GM12878 (cell line): ENCODE measurements at regions not wholly inside any gene's neighbourhood (a gene's known extent, or its start where the extent isn't known, plus 50 kb on each side); places are given as distances from the start of the nearest gene placed in this dataset.
"Not testable (repeated sequence)": the region's sequence is repeated elsewhere in the genome, so short reads cannot be mapped to it uniquely, and the experiment has no call there.

Source experiments
- ATAC-seq: fragments of 200-7000 bp; cut with Tn5 transposase; 3 replicates; pipeline ENCODE4 v1.9.1; 2020; ENCODE audit warnings: mild to moderate bottlenecking, moderate library complexity
- BruUV-seq: library from RNA; stranded (reverse); fragments of 400-500 nt; replicated peaks from 2 replicates; lab custom pipeline; 2021; lab: Mats Ljungman, UMichigan
- CTCF ChIA-PET: fragments of 300-600 bp; sonication (Branson Sonifier 250); formaldehyde crosslinking; extraction: SDS; loops from one replicate; lab custom pipeline; 2021; ENCODE audit warnings: inconsistent platforms; lab: Yijun Ruan, JAX
- POLR2A ChIA-PET: fragments of 350-600 bp; formaldehyde crosslinking; extraction: SDS; loops from one replicate; lab custom pipeline; 2021; ENCODE audit warnings: inconsistent platforms; lab: Charles Lee
- RAD21 ChIA-PET: fragments of 300-600 bp; sonication (Branson Sonifier 250); formaldehyde crosslinking; loops from one replicate; lab custom pipeline; 2023; ENCODE audit warnings: antibody characterized with exemption; ENCODE audit not compliant: unreplicated experiment; lab: Charles Lee
- SMC1A ChIA-PET: fragments of 300-600 bp; sonication (Branson Sonifier 250); formaldehyde crosslinking; loops from one replicate; lab custom pipeline; 2023; ENCODE audit not compliant: unreplicated experiment, uncharacterized antibody; lab: Charles Lee
- DNase-seq: peaks from one replicate; pipeline ENCODE4 v3.0.0-alpha.2; 2011; ENCODE audit warnings: low read depth, low spot score
- FAIRE-seq: peaks from 3 replicates; lab custom pipeline; 2011; peaks lifted over from hg19 to GRCh38; lab: Jason Lieb, UNC
- H2AFZ ChIP-seq: 2 replicates; pipeline ENCODE4 v1.6.0; 2011; ENCODE audit warnings: low read depth, low read length, control low read depth; ENCODE audit not compliant: control insufficient read depth
- H3K27ac ChIP-seq: 2 replicates; pipeline ENCODE4 v1.5.1; 2011; ENCODE audit warnings: control low read depth; ENCODE audit not compliant: control insufficient read depth, insufficient read depth
- H3K27me3 ChIP-seq, 2 experiments: replicated peaks in 1 of 2; 2 replicates each; pipeline versions ENCODE4 v1.6.0 to v1.6.1; 2011; ENCODE audit warnings: low read length in 1 of 2; ENCODE audit not compliant: control insufficient read depth in 2 of 2, insufficient read depth in 2 of 2
- H3K36me3 ChIP-seq, 2 experiments: 2 replicates each; pipeline ENCODE4 v1.5.1; 2011; ENCODE audit warnings: low read length in 1 of 2; ENCODE audit not compliant: control insufficient read depth in 2 of 2, insufficient read depth in 2 of 2
- H3K4me1 ChIP-seq: 2 replicates; pipeline ENCODE4 v1.6.1; 2011; ENCODE audit warnings: mild to moderate bottlenecking, low read length, moderate library complexity, mixed read lengths; ENCODE audit not compliant: control insufficient read depth, insufficient read depth
- H3K4me2 ChIP-seq: 2 replicates; pipeline ENCODE4 v1.6.0; 2011; ENCODE audit warnings: control low read depth; ENCODE audit not compliant: control insufficient read depth, insufficient read depth
- H3K4me3 ChIP-seq: fragments of 200-600 bp; sonication (generic); 2 replicates; pipeline ENCODE4 v1.5.1; 2016
- H3K79me2 ChIP-seq: 2 replicates; pipeline ENCODE4 v1.6.0; 2011; ENCODE audit warnings: low read length; ENCODE audit not compliant: control insufficient read depth, insufficient read depth
- H3K9ac ChIP-seq: 2 replicates; pipeline ENCODE4 v1.8.0; 2011; ENCODE audit warnings: low read length, control low read depth, mixed read lengths; ENCODE audit not compliant: control insufficient read depth, insufficient read depth
- H3K9me3 ChIP-seq: replicated peaks from 3 replicates; pipeline ENCODE4 v1.5.1; 2011; ENCODE audit warnings: mild to moderate bottlenecking, low read length; ENCODE audit not compliant: control insufficient read depth, insufficient read depth
- H4K20me1 ChIP-seq: 2 replicates; pipeline ENCODE4 v1.6.0; 2011; ENCODE audit not compliant: control insufficient read depth, insufficient read depth
- BHLHE40 ChIP-seq, 2 experiments: fragments of 450-650 bp in 1 of 2; IDR thresholded peaks; 2 replicates each; pipeline ENCODE4 v1.6.1; 2011 to 2017; ENCODE audit warnings: low read depth in 2 of 2, borderline replicate concordance in 1 of 2, improper control_type of control experiment in 1 of 2, low read length in 1 of 2, mild to moderate bottlenecking in 1 of 2
- ELK1 ChIP-seq: IDR thresholded peaks from 2 replicates; pipeline ENCODE4 v1.6.1; 2012; ENCODE audit warnings: low read depth, low read length, improper control_type of control experiment
- FOXK2 ChIP-seq: fragments of 450-650 bp; IDR thresholded peaks from 2 replicates; pipeline ENCODE4 v1.6.1; 2017; ENCODE audit warnings: mild to moderate bottlenecking, moderate library complexity
- HCFC1 ChIP-seq: fragments of 150-350 bp; IDR thresholded peaks from 2 replicates; pipeline ENCODE4 v1.6.1; 2014; ENCODE audit warnings: low read length
- NFYB ChIP-seq: IDR thresholded peaks from 2 replicates; pipeline ENCODE4 v1.6.1; 2011; ENCODE audit warnings: low read depth, mild to moderate bottlenecking, low read length, improper control_type of control experiment, moderate library complexity; ENCODE audit not compliant: insufficient read depth
- PML ChIP-seq: IDR thresholded peaks from 2 replicates; pipeline ENCODE4 v1.6.1; 2012; ENCODE audit warnings: low read length, inconsistent platforms
- SMAD5 ChIP-seq: IDR thresholded peaks from 2 replicates; pipeline ENCODE4 v1.6.1; 2016; ENCODE audit warnings: antibody characterized with exemption, low read depth
- SRF ChIP-seq, 2 experiments: IDR thresholded peaks; 2 replicates each; pipeline ENCODE4 v1.6.1; 2011; ENCODE audit warnings: low read depth in 2 of 2, low read length in 2 of 2, mild to moderate bottlenecking in 1 of 2, moderate library complexity in 1 of 2
- STAT3 ChIP-seq: IDR thresholded peaks from 2 replicates; pipeline ENCODE4 v1.6.1; 2011; ENCODE audit warnings: low read depth, low read length, improper control_type of control experiment
- TAF1 ChIP-seq: IDR thresholded peaks from 2 replicates; pipeline ENCODE4 v1.6.1; 2011; ENCODE audit warnings: mild to moderate bottlenecking, low read depth, low read length, borderline replicate concordance
- ZNF24 ChIP-seq: fragments of 450-650 bp; IDR thresholded peaks from 2 replicates; pipeline ENCODE4 v1.6.1; 2017; ENCODE audit warnings: antibody characterized with exemption, mild to moderate bottlenecking
- ZZZ3 ChIP-seq: IDR thresholded peaks from 2 replicates; pipeline ENCODE4 v1.6.1; 2011; ENCODE audit warnings: low read depth; ENCODE audit not compliant: control insufficient read depth, insufficient read length
- WGBS: methylation state at CpG from one replicate; pipeline ENCODE4 v1.1.6; 2016; ENCODE audit warnings: low lambda C conversion rate; ENCODE audit not compliant: insufficient replicate concordance, insufficient coverage; ENCODE audit errors: missing lambda C conversion rate; 5-methylcytosine and 5-hydroxymethylcytosine counted together
- in situ Hi-C: fragments of 300-500 bp; cut with MboI; formaldehyde crosslinking; loops from 9 replicates; pipeline ENCODE4 v1.14.3; 2018; ENCODE audit warnings: mixed read lengths
- intact Hi-C: fragments of 100-400 bp; cut with micrococcal nuclease; formaldehyde crosslinking; loops from one replicate; pipeline ENCODE4 v1.14.2; 2022; ENCODE audit not compliant: unreplicated experiment

- in situ Hi-C loops, FAIRE-seq, POLR2A ChIA-PET, SMC1A ChIA-PET, H4K20me1 ChIP-seq, BruUV-seq, H3K27ac ChIP-seq, H3K79me2 ChIP-seq, H3K36me3 ChIP-seq, RAD21 ChIA-PET, CTCF ChIA-PET, H3K4me2 ChIP-seq, H3K9me3 ChIP-seq, H3K9ac ChIP-seq, H3K4me3 ChIP-seq, H3K4me1 ChIP-seq, H3K27me3 ChIP-seq, intact Hi-C loops, H2AFZ ChIP-seq, ATAC-seq, DNase-seq: not testable (repeated sequence)
- 90% methylated on average over 1 of the region's 1 CpG for WGBS
Observed at GRCh38 chr9:86475255-86475654, 121.0 kb upstream of the TUT7 start.

- no peaks in the 10 kb centered on the region for H3K79me2 ChIP-seq
- ChIA-PET POLR2A (no interaction called here), CTCF (no interaction called here), RAD21 (no interaction called here), SMC1A (no interaction called here)
- TF ChIP-seq BHLHE40 (IDR thresholded peaks at IDR 0.05; ENCODE audit: borderline replicate concordance in 1 of 2, low read depth in 2 of 2, low read length in 1 of 2) (no peak), ZZZ3 (no peak), SMAD5 (no peak), FOXK2 (no peak), STAT3 (no peak), ZNF24 (no peak), SRF (IDR thresholded peaks at IDR 0.05; ENCODE audit: low read depth in 2 of 2, low read length in 2 of 2) (no peak), HCFC1 (no peak), NFYB (no peak), PML (no peak), ELK1 (no peak), TAF1 (no peak)
- ATAC-seq (no peak), FAIRE-seq (no peak), DNase-seq (no peak)
- H3K9me3 ChIP-seq = no peaks in the 10 kb centered on the region
- no peaks in the 10 kb centered on the region for H3K27me3 ChIP-seq
- in situ Hi-C loops = no loop called here
- H4K20me1 ChIP-seq = no peaks in the 10 kb centered on the region
- no peak overlapping the region for H2AFZ ChIP-seq
- no peak overlapping the region for H3K9ac ChIP-seq
- no peak overlapping the region for H3K4me3 ChIP-seq
- intact Hi-C loops = no loop called here
- BruUV-seq = no TSS peak
- H3K36me3 ChIP-seq = no peaks in the 10 kb centered on the region
- no peaks in the 10 kb centered on the region for H3K4me1 ChIP-seq
- no peak overlapping the region for H3K4me2 ChIP-seq
- WGBS = 30% methylated on average over 7 of the region's 7 CpGs
- no peak overlapping the region for H3K27ac ChIP-seq
Observed at GRCh38 chr9:86471171-86471815, 117.1 kb upstream of the TUT7 start.
